Fibroblast of villous mesenchyme (primary cell): ENCODE measurements at regions not wholly inside any gene's neighbourhood (a gene's known extent, or its start where the extent isn't known, plus 50 kb on each side); places are given as distances from the start of the nearest gene placed in this dataset. TPM values are rescaled to one million over a fixed set of nuclear protein-coding genes. Genes with fewer than 3 reads are reported as not detected.

Experiments used
- DNase-seq: peaks from one replicate; pipeline ENCODE4 v3.0.0-alpha.2; 2010; ENCODE audit warnings: low read depth
- H3K4me3 ChIP-seq: 2 replicates; pipeline ENCODE4 v1.5.1; 2011; ENCODE audit warnings: low read depth, mild to moderate bottlenecking, low read length
- CTCF ChIP-seq: IDR thresholded peaks from 2 replicates; pipeline ENCODE4 v1.5.1; 2012; ENCODE audit warnings: low read depth, mild to moderate bottlenecking, low read length; ENCODE audit not compliant: insufficient read depth
- small RNA-seq: library from RNA; depleted of rRNA; stranded (forward); fragments of <200 nt; gene quantifications from one replicate; pipeline ENCODE3, GENCODE V24; 2012

GRCh38 chr13:34881494-34881893 lies 60.6 kb upstream of the NBEA start:
- TF ChIP-seq CTCF, result no peak
- no peak for DNase-seq
- H3K4me3 ChIP-seq, result no peak overlapping the region

- H3K4me3 ChIP-seq, result no peak overlapping the region
- no peak for DNase-seq
- TF ChIP-seq CTCF, result no peak
Measured at GRCh38 chr13:34883396-34883795, 58.7 kb upstream of the NBEA start.

- no peak overlapping the region for H3K4me3 ChIP-seq
- TF ChIP-seq CTCF, result no peak
Measured at GRCh38 chr13:34884366-34884765, 57.7 kb upstream of the NBEA start.

GRCh38 chr13:34886121-34886875 lies 55.8 kb upstream of the NBEA start:
- no peak overlapping the region for H3K4me3 ChIP-seq
- TF ChIP-seq CTCF, result no peak
- DNase-seq, result no peak

More at GRCh38 chr13:34884366-34884765, 57.7 kb upstream of the NBEA start:
- no peak for DNase-seq

- no peak for DNase-seq
- TF ChIP-seq CTCF, result no peak
- H3K4me3 ChIP-seq, result no peak overlapping the region
Measured at GRCh38 chr13:34886987-34887386, 55.1 kb upstream of the NBEA start.

Small RNAs in the stretch of these regions (small RNA-seq; reads per million reads assigned to genes)
- not detected for gene AL356321.1
- not detected for gene RF00402
